GM12864 (cell line): ENCODE measurements at regions not wholly inside any gene's neighbourhood (a gene's known extent, or its start where the extent isn't known, plus 50 kb on each side); places are given as distances from the start of the nearest gene placed in this dataset.

Experiments used
- DNase-seq: peaks from one replicate; pipeline ENCODE4 v3.0.0-alpha.2; 2011; ENCODE audit warnings: low read depth
- H3K4me3 ChIP-seq: 2 replicates; pipeline ENCODE4 v1.5.1; 2011; ENCODE audit warnings: mild to moderate bottlenecking, low read depth, low read length, control low read depth
- CTCF ChIP-seq: IDR thresholded peaks from 2 replicates; pipeline ENCODE4 v1.5.1; 2011; ENCODE audit warnings: low read depth, mild to moderate bottlenecking, moderate library complexity, low read length, control low read depth, inconsistent platforms; ENCODE audit errors: missing control alignments

GRCh38 chr10:120402147-120402766 lies 54.8 kb upstream of the PLPP4 start:
- TF ChIP-seq CTCF = no peak
- no peak overlapping the region for H3K4me3 ChIP-seq
- DNase-seq = no peak

GRCh38 chr10:120403109-120403508 lies 53.9 kb upstream of the PLPP4 start:
- TF ChIP-seq CTCF = no peak
- H3K4me3 ChIP-seq = no peak overlapping the region
- DNase-seq = no peak

GRCh38 chr10:120406376-120406775 lies 50.7 kb upstream of the PLPP4 start:
- H3K4me3 ChIP-seq = no peak overlapping the region
- TF ChIP-seq CTCF = no peak
- no peak for DNase-seq
